Panc1 (cell line): ENCODE measurements at regions not wholly inside any gene's neighbourhood (a gene's known extent, or its start where the extent isn't known, plus 50 kb on each side); places are given as distances from the start of the nearest gene placed in this dataset.

Experiments
- ATAC-seq: fragments of 200-7000 bp; cut with Tn5 transposase; 2 replicates; pipeline ENCODE4 v1.9.1; 2020; ENCODE audit warnings: mild to moderate bottlenecking, moderate library complexity
- BruUV-seq: library from RNA; stranded (reverse); fragments of 400-500 nt; replicated peaks from 2 replicates; lab custom pipeline; 2021; lab: Mats Ljungman, UMichigan
- CTCF ChIA-PET: fragments of 300-600 bp; sonication (Branson Sonifier 250); formaldehyde crosslinking; loops from one replicate; lab custom pipeline; 2022; ENCODE audit warnings: antibody characterized with exemption; lab: Charles Lee
- POLR2A ChIA-PET: fragments of 300-600 bp; sonication (Branson Sonifier 250); formaldehyde crosslinking; loops from one replicate; lab custom pipeline; 2022; ENCODE audit warnings: antibody characterized with exemption; lab: Charles Lee
- DNase-seq: peaks from one replicate; pipeline ENCODE4 v3.0.0-alpha.2; 2010; ENCODE audit warnings: low read depth, low spot score
- H3K27ac ChIP-seq: 2 replicates; pipeline ENCODE4 v1.5.1; 2011; ENCODE audit warnings: mild to moderate bottlenecking, low read length, inconsistent platforms
- H3K27me3 ChIP-seq: fragments of 200-500 bp; sonication (Bioruptor generic); 2 replicates; pipeline ENCODE4 v1.6.0; 2014; ENCODE audit warnings: low read length, inconsistent platforms; ENCODE audit not compliant: control insufficient read depth, insufficient read depth
- H3K36me3 ChIP-seq: fragments of 200-500 bp; sonication (Bioruptor generic); 2 replicates; pipeline ENCODE4 v1.5.1; 2014; ENCODE audit warnings: inconsistent platforms, mild to moderate bottlenecking, low read length, moderate library complexity; ENCODE audit not compliant: control insufficient read depth, insufficient read depth
- H3K4me1 ChIP-seq: 2 replicates; pipeline ENCODE4 v1.5.1; 2011; ENCODE audit warnings: inconsistent platforms, mild to moderate bottlenecking, low read length, moderate library complexity; ENCODE audit not compliant: control insufficient read depth, insufficient read depth
- H3K4me3 ChIP-seq, 2 experiments: 2 replicates each; pipeline ENCODE4 v1.5.1; 2011 to 2012; ENCODE audit warnings: low read depth in 2 of 2, low read length in 2 of 2, mild to moderate bottlenecking in 2 of 2, inconsistent platforms in 1 of 2, moderate library complexity in 1 of 2
- H3K9me3 ChIP-seq: fragments of 200-500 bp; sonication (Bioruptor generic); 2 replicates; pipeline ENCODE4 v1.5.1; 2014; ENCODE audit warnings: low read depth, mild to moderate bottlenecking, inconsistent platforms, low read length, moderate library complexity; ENCODE audit not compliant: control insufficient read depth, insufficient read depth
- CTCF ChIP-seq: fragments of 450-650 bp; IDR thresholded peaks from 2 replicates; pipeline ENCODE4 v1.5.1; 2017; ENCODE audit warnings: mild to moderate bottlenecking
- POLR2AphosphoS5 ChIP-seq: IDR thresholded peaks from 2 replicates; pipeline ENCODE4 v1.6.1; 2012; ENCODE audit warnings: mild to moderate bottlenecking, low read depth, low read length, moderate library complexity
- REST ChIP-seq, 2 experiments: IDR thresholded peaks; 2 replicates each; pipeline ENCODE4 v1.6.1; 2011 to 2012; ENCODE audit warnings: low read depth in 2 of 2, control low read depth in 1 of 2, low read length in 1 of 2, mild to moderate bottlenecking in 1 of 2, moderate library complexity in 1 of 2; ENCODE audit not compliant: insufficient read depth in 1 of 2
- SIN3A ChIP-seq: IDR thresholded peaks from 2 replicates; pipeline ENCODE4 v1.6.1; 2012; ENCODE audit warnings: low read depth, mild to moderate bottlenecking, low read length, moderate library complexity, borderline replicate concordance; ENCODE audit not compliant: insufficient read depth
- TCF7L2 ChIP-seq: IDR thresholded peaks from 2 replicates; pipeline ENCODE4 v1.6.1; 2011; ENCODE audit warnings: mild to moderate bottlenecking, low read depth, low read length, inconsistent platforms
- in situ Hi-C: cut with HindIII; loops from 2 replicates; pipeline ENCODE4 v1.10.0; 2016; ENCODE audit warnings: low sequenced_read_pairs, low pct_unique_long_range_greater_than_20kb
- intact Hi-C: fragments of 100-400 bp; cut with micrococcal nuclease; formaldehyde crosslinking; loops from one replicate; pipeline ENCODE4 v1.10.0; 2022; ENCODE audit not compliant: unreplicated experiment

- BruUV-seq, result no TSS peak
- in situ Hi-C loops, result no loop called here
These were observed 147.1 kb downstream of the VRK1 start for GRCh38 chr14:96944297-96944696.

GRCh38 chr14:96945721-96946120 lies 148.5 kb downstream of the VRK1 start:
- Histone ChIP-seq H3K4me3 (no peak overlapping the region), H3K4me1 (no peaks in the 10 kb centered on the region), H3K36me3 (no peaks in the 10 kb centered on the region), H3K9me3 (no peaks in the 10 kb centered on the region), H3K27me3 (no peaks in the 10 kb centered on the region), H3K27ac (no peak overlapping the region)
- POLR2A ChIA-PET, result no interaction called here
- intact Hi-C loops (no loop called here), in situ Hi-C loops (no loop called here)
- ATAC-seq (no peak), DNase-seq (no peak)
- BruUV-seq, result no TSS peak
- CTCF ChIA-PET, result no interaction called here
- TF ChIP-seq CTCF (no peak), POLR2AphosphoS5 (no peak), SIN3A (no peak), REST (IDR thresholded peaks at IDR 0.05; ENCODE audit: insufficient read depth in 1 of 2, low read depth in 2 of 2, low read length in 1 of 2) (no peak), TCF7L2 (no peak)

More at GRCh38 chr14:96944297-96944696, 147.1 kb downstream of the VRK1 start:
- ChIA-PET CTCF (no interaction called here), POLR2A (no interaction called here)
- Histone ChIP-seq H3K4me3 (no peak overlapping the region), H3K27ac (no peak overlapping the region), H3K4me1 (no peaks in the 10 kb centered on the region), H3K27me3 (no peaks in the 10 kb centered on the region), H3K9me3 (no peaks in the 10 kb centered on the region), H3K36me3 (no peaks in the 10 kb centered on the region)
- DNase-seq, result no peak
- no peak for ATAC-seq
- intact Hi-C loops, result no loop called here
- TF ChIP-seq REST (IDR thresholded peaks at IDR 0.05; ENCODE audit: insufficient read depth in 1 of 2, low read depth in 2 of 2, low read length in 1 of 2), result no peak
- no peak for TF ChIP-seq SIN3A
- TF ChIP-seq POLR2AphosphoS5, result no peak
- no peak for TF ChIP-seq TCF7L2
- TF ChIP-seq CTCF, result no peak
